ENCODE measurements at regions not wholly inside any gene's neighbourhood (a gene's known extent, or its start where the extent isn't known, plus 50 kb on each side); places are given as distances from the start of the nearest gene placed in this dataset.
"Not testable (repeated sequence)": the region's sequence is repeated elsewhere in the genome, so short reads cannot be mapped to it uniquely, and the experiment has no call there.

- H3K27ac ChIP-seq, result no peak overlapping the region
- WGBS, 4 donors, result 51 to 52% (median 52%) methylated on average over 3 of the region's 3 CpGs
- H3K4me3 ChIP-seq, result no peak overlapping the region
- H3K9me3 ChIP-seq (replicated peaks in 1 of 3), result no peaks in the 10 kb centered on the region
- no peaks in the 10 kb centered on the region for H3K27me3 ChIP-seq
- no peaks in the 10 kb centered on the region for H3K4me1 ChIP-seq (replicated peaks in 1 of 2)
- DNase-seq, result no peak
- no peak for TF ChIP-seq POLR2A (IDR thresholded peaks at IDR 0.05)
- TF ChIP-seq, protein P1, sequence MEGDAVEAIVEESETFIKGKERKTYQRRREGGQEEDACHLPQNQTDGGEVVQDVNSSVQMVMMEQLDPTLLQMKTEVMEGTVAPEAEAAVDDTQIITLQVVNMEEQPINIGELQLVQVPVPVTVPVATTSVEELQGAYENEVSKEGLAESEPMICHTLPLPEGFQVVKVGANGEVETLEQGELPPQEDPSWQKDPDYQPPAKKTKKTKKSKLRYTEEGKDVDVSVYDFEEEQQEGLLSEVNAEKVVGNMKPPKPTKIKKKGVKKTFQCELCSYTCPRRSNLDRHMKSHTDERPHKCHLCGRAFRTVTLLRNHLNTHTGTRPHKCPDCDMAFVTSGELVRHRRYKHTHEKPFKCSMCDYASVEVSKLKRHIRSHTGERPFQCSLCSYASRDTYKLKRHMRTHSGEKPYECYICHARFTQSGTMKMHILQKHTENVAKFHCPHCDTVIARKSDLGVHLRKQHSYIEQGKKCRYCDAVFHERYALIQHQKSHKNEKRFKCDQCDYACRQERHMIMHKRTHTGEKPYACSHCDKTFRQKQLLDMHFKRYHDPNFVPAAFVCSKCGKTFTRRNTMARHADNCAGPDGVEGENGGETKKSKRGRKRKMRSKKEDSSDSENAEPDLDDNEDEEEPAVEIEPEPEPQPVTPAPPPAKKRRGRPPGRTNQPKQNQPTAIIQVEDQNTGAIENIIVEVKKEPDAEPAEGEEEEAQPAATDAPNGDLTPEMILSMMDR (IDR thresholded peaks at IDR 0.05), result no peak
- intact Hi-C loops (cut with DNase I), result no loop called here
- no peaks in the 10 kb centered on the region for H3K36me3 ChIP-seq (replicated peaks in 1 of 2)
Observed at GRCh38 chr6:68189217-68189815, 445.8 kb upstream of the ADGRB3 start.

GRCh38 chr6:68186870-68187269, 448.2 kb upstream of the ADGRB3 start:
- no peak overlapping the region for H3K4me3 ChIP-seq
- H3K36me3 ChIP-seq (replicated peaks in 1 of 2), result no peaks in the 10 kb centered on the region
- H3K27ac ChIP-seq, result no peak overlapping the region
- no peaks in the 10 kb centered on the region for H3K9me3 ChIP-seq (replicated peaks in 1 of 3)
- no peak for DNase-seq
- no peaks in the 10 kb centered on the region for H3K27me3 ChIP-seq
- TF ChIP-seq POLR2A (IDR thresholded peaks at IDR 0.05), result no peak
- TF ChIP-seq, protein P1 (IDR thresholded peaks at IDR 0.05), result no peak
- no peaks in the 10 kb centered on the region for H3K4me1 ChIP-seq (replicated peaks in 1 of 2)
- 76 to 90% (median 84%) methylated on average over 2 of the region's 2 CpGs for WGBS, 4 donors
- intact Hi-C loops (cut with DNase I), result no loop called here

DNA sequence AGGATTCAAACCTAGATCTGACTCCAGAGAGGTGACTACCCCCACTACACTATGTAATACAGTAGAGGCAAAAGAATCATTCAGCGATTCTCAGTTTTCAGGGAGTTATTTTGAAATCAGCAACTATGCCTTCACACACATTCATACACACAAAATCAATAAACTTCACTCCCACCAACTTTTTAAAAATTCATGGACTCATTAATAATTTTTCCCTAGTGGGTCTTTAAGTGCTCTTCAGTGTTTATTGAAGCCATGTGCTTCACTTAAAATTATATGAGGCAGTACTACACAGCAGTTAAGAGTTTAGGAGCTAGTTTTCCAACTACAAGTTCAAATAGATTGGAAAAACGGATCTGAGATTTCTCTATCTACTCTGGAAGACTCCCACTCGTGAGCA, 452.7 kb upstream of the ADGRB3 start:
- intact Hi-C loops (cut with DNase I), result no loop called here
- DNase-seq, result no peak
- no peak overlapping the region for H3K4me3 ChIP-seq
- H3K36me3 ChIP-seq (replicated peaks in 1 of 2), result no peaks in the 10 kb centered on the region
- no peaks in the 10 kb centered on the region for H3K27me3 ChIP-seq
- no peak for TF ChIP-seq POLR2A (IDR thresholded peaks at IDR 0.05)
- TF ChIP-seq, protein P1 (IDR thresholded peaks at IDR 0.05), result no peak
- 53 to 65% (median 57%) methylated on average over 3 of the region's 3 CpGs for WGBS, 4 donors
- H3K27ac ChIP-seq, result no peak overlapping the region
- H3K4me1 ChIP-seq (replicated peaks in 1 of 2), result no peaks in the 10 kb centered on the region
- H3K9me3 ChIP-seq (replicated peaks in 1 of 3), result no peaks in the 10 kb centered on the region

GRCh38 chr6:68181027-68181426, 454.1 kb upstream of the ADGRB3 start:
- DNase-seq; H3K4me3 ChIP-seq; H3K36me3 ChIP-seq (replicated peaks in 1 of 2); intact Hi-C loops (cut with DNase I); H3K4me1 ChIP-seq (replicated peaks in 1 of 2); H3K27ac ChIP-seq; H3K9me3 ChIP-seq (replicated peaks in 1 of 3); H3K27me3 ChIP-seq: not testable (repeated sequence)
- 41 to 49% (median 44%) methylated on average over 3 of the region's 3 CpGs for WGBS, 4 donors

- intact Hi-C loops (cut with DNase I), result no loop called here
- 76 to 89% (median 85%) methylated on average over 2 of the region's 2 CpGs for WGBS, 4 donors
- Histone ChIP-seq H3K4me3 (no peak overlapping the region), H3K27ac (no peak overlapping the region), H3K4me1 (replicated peaks in 1 of 2) (no peaks in the 10 kb centered on the region), H3K27me3 (no peaks in the 10 kb centered on the region), H3K36me3 (replicated peaks in 1 of 2) (no peaks in the 10 kb centered on the region), H3K9me3 (replicated peaks in 1 of 3) (no peaks in the 10 kb centered on the region)
- TF ChIP-seq POLR2A (IDR thresholded peaks at IDR 0.05), result no peak
- TF ChIP-seq, protein P1 (IDR thresholded peaks at IDR 0.05), result no peak
- no peak for DNase-seq
Observed at GRCh38 chr6:68173616-68174015, 461.5 kb upstream of the ADGRB3 start.
